ENCODE measurements at regions not wholly inside any gene's neighbourhood (a gene's known extent, or its start where the extent isn't known, plus 50 kb on each side); places are given as distances from the start of the nearest gene placed in this dataset.

GRCh38 chr13:73952648-73953047 is 181.6 kb downstream of the KLF12 start:
- TF ChIP-seq ZNF768 (tag by site-specific recombination; IDR thresholded peaks at IDR 0.05) (no peak), ZNF423 (tag by site-specific recombination; IDR thresholded peaks at IDR 0.05) (no peak), CTCF (tag by site-specific recombination; IDR thresholded peaks at IDR 0.05) (no peak), ZXDB (tag by site-specific recombination; IDR thresholded peaks at IDR 0.05) (no peak), ZNF324 (tag by site-specific recombination; IDR thresholded peaks at IDR 0.05) (no peak), SP7 (tag by site-specific recombination; IDR thresholded peaks at IDR 0.05) (no peak)

Data from HEK293 (cell line).